Progenitor cell of endocrine pancreas (in vitro differentiated cells): ENCODE measurements at regions not wholly inside any gene's neighbourhood (a gene's known extent, or its start where the extent isn't known, plus 50 kb on each side); places are given as distances from the start of the nearest gene placed in this dataset.

Experiments used
- DNase-seq: peaks from one replicate; pipeline ENCODE4 v3.0.0; 2021; ENCODE audit warnings: low spot score; ENCODE audit not compliant: unreplicated experiment
- H3K27ac Mint-ChIP-seq: 2 replicates; pipeline ENCODE4 v1.8.0; 2021; ENCODE audit warnings: mild to moderate bottlenecking, moderate library complexity, mixed read lengths
- H3K27me3 Mint-ChIP-seq: 2 replicates; pipeline ENCODE4 v1.8.0; 2021; ENCODE audit warnings: mixed read lengths
- H3K36me3 Mint-ChIP-seq: 2 replicates; pipeline ENCODE4 v1.8.0; 2022; ENCODE audit warnings: mixed read lengths; ENCODE audit not compliant: insufficient read depth
- H3K4me1 Mint-ChIP-seq: 2 replicates; pipeline ENCODE4 v1.8.0; 2021; ENCODE audit warnings: low read depth, mixed read lengths
- H3K4me3 Mint-ChIP-seq: 2 replicates; pipeline ENCODE4 v1.8.0; 2021; ENCODE audit warnings: low read depth, mild to moderate bottlenecking, moderate library complexity, mixed read lengths
- H3K9me3 Mint-ChIP-seq: 2 replicates; pipeline ENCODE4 v1.8.0; 2021; ENCODE audit warnings: low read depth, mixed read lengths
- TF ChIP-seq, protein P1 (sequence below): fragments of 200-600 bp; sonication (generic); IDR thresholded peaks from one replicate; pipeline ENCODE4 v1.5.0; 2021; ENCODE audit warnings: antibody characterized with exemption, mild to moderate bottlenecking; ENCODE audit not compliant: unreplicated experiment

DNA sequence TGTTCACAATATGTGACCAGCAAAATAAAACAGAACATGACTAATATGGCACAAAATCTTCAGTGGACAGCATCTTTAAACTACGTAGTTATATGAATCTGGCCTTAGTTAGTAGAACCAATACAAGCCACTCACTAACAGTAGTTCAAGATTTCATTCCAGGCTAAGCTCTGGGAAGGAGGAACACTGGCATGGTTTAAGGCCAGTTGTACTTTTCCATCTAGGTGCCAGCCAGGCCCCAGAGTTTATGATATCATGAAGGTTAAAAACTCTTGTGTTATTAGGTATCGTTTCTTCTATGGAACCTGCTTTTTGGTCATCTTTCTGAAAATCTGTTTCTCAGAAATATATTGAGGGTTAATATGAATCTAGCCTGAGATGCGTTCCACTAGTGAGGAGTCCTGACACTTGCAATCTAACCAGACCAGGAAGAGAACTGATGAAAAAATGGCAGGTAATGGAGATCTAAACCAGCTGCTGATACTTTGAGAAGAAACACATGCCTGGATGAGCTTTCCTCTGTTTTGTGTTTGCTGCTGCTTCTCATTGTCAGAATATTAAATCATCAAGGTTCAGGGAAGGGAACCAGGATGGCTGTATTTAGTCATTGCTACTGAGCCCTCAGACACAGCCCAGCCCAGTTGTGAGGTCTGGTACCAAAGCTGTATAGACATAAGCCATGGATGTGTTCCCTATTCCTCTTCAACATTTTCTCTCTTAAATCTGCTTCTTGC lies 182.8 kb upstream of the SETBP1 start:
- TF ChIP-seq, protein P1, sequence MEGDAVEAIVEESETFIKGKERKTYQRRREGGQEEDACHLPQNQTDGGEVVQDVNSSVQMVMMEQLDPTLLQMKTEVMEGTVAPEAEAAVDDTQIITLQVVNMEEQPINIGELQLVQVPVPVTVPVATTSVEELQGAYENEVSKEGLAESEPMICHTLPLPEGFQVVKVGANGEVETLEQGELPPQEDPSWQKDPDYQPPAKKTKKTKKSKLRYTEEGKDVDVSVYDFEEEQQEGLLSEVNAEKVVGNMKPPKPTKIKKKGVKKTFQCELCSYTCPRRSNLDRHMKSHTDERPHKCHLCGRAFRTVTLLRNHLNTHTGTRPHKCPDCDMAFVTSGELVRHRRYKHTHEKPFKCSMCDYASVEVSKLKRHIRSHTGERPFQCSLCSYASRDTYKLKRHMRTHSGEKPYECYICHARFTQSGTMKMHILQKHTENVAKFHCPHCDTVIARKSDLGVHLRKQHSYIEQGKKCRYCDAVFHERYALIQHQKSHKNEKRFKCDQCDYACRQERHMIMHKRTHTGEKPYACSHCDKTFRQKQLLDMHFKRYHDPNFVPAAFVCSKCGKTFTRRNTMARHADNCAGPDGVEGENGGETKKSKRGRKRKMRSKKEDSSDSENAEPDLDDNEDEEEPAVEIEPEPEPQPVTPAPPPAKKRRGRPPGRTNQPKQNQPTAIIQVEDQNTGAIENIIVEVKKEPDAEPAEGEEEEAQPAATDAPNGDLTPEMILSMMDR, result no peak
- H3K27me3 Mint-ChIP-seq, result no peaks in the 10 kb centered on the region

DNA sequence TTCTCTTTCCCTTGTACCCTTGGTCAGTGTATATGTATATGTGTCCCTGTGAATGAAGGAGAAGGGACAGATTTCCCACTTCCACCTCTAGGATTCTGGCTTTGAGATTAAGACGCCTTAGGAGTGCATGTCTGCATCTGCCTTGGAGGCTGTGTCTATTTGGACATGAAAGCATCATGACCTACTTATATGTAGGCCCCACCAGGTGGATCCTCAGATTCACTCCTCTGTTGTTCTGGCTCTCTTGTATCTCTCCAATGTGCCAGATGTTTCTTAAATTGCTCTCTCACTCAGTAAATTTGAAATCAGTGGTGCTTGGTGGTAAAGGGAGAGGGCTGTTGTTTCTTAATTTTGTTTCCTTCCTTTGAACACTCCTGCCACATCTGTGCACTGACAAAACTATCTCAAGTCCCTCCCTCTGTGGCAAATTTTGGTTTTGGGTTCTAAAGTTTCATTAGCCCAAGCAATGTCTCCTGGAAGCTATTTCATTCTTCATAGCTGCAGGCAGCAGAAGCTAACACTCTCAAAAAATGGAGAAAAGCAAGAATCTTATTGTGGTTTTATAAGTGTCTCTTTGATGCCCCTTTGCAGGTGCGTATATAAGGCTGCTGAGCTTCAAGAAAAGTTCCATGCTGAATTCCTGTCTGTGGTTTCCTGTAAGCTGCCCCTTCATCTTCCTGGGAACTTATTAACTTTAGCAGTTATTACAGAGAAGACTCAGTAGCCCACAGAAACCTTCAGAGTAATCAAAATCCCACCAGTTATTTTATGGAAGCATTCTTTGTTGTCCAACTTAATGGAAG lies 179.7 kb upstream of the SETBP1 start:
- H3K4me1 Mint-ChIP-seq, result no peaks in the 10 kb centered on the region
- H3K27me3 Mint-ChIP-seq, result no peaks in the 10 kb centered on the region
- TF ChIP-seq, protein P1, result no peak
- H3K36me3 Mint-ChIP-seq, result no peaks in the 10 kb centered on the region
- H3K4me3 Mint-ChIP-seq, result no peak overlapping the region
- H3K27ac Mint-ChIP-seq, result no peak overlapping the region
- no peaks in the 10 kb centered on the region for H3K9me3 Mint-ChIP-seq
- no peak for DNase-seq

More for the DNA sequence above, 182.8 kb upstream of the SETBP1 start:
- no peak overlapping the region for H3K27ac Mint-ChIP-seq
- no peaks in the 10 kb centered on the region for H3K36me3 Mint-ChIP-seq
- no peak for DNase-seq
- H3K4me1 Mint-ChIP-seq, result no peaks in the 10 kb centered on the region
- H3K9me3 Mint-ChIP-seq, result no peaks in the 10 kb centered on the region
- no peak overlapping the region for H3K4me3 Mint-ChIP-seq

DNA sequence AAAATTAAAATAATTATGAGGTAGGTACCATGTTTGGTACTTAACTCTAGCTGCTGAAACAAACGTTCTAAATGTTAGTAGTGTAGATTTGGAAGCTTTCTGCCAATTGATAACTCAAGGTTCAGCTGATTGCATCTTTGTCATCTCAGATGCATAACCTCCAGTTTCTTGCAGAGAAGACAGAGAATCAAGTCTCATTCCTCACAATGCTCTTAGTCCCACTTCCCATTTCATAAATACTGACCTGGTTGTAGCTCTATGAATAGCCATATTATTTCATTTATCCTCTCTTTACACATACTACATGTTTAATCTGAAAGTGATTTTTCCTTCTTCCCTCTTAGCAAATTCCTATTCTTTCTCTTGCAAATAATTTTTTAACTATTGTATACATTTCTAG lies 178.5 kb upstream of the SETBP1 start:
- H3K27ac Mint-ChIP-seq, result no peak overlapping the region

DNA sequence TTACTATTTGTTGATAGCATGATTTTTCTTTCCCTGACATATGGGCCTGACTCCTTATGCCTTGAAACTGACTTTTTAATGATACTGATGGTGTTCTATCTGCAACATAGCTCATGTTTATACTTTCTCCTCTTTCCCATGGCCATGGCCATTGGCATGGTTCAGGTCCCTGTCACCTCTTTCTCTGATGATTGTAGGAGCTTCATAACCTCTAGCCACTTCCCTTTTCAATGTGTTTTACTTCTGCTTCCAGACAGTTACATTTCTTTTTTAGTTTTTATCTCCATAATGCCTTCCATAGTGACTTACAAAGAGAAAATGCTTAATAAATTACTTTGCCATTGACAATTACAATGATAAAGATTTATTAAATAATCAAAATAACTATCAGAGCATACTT lies 177.9 kb upstream of the SETBP1 start:
- no peaks in the 10 kb centered on the region for H3K36me3 Mint-ChIP-seq
- H3K9me3 Mint-ChIP-seq, result no peaks in the 10 kb centered on the region
- no peak overlapping the region for H3K27ac Mint-ChIP-seq
- no peaks in the 10 kb centered on the region for H3K27me3 Mint-ChIP-seq
- no peak for DNase-seq
- TF ChIP-seq, protein P1, result no peak
- H3K4me1 Mint-ChIP-seq, result no peaks in the 10 kb centered on the region
- H3K4me3 Mint-ChIP-seq, result no peak overlapping the region

More for the DNA sequence above, 178.5 kb upstream of the SETBP1 start:
- no peak for DNase-seq
- TF ChIP-seq, protein P1, result no peak
- Mint-ChIP-seq H3K9me3 (no peaks in the 10 kb centered on the region), H3K4me1 (no peaks in the 10 kb centered on the region), H3K36me3 (no peaks in the 10 kb centered on the region), H3K4me3 (no peak overlapping the region), H3K27me3 (no peaks in the 10 kb centered on the region)

DNA sequence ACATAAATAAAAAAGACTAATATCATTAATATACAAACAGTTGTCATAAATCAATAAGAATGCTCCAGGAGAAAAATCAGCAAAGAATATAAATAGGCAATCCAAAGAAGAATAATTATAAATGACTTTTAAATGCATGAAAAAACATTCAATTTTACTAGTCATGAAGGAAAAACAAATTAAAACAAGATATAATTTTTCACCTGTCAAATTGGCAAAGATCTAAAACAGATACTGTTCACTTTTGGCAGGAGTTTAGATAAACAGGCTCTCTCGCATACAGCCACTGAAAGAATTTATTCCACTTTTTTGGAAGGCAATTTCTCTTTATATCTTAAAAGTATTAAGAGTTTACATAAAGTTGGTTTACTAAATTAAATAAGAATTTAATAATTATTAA lies 176.8 kb upstream of the SETBP1 start:
- no peaks in the 10 kb centered on the region for H3K9me3 Mint-ChIP-seq
- TF ChIP-seq, protein P1, result no peak
- no peaks in the 10 kb centered on the region for H3K27me3 Mint-ChIP-seq
- H3K36me3 Mint-ChIP-seq, result no peaks in the 10 kb centered on the region
- H3K4me3 Mint-ChIP-seq, result no peak overlapping the region
- H3K4me1 Mint-ChIP-seq, result no peaks in the 10 kb centered on the region
- no peak overlapping the region for H3K27ac Mint-ChIP-seq
- DNase-seq, result no peak
